ENCODE measurements at regions not wholly inside any gene's neighbourhood (a gene's known extent, or its start where the extent isn't known, plus 50 kb on each side); places are given as distances from the start of the nearest gene placed in this dataset.

DNA sequence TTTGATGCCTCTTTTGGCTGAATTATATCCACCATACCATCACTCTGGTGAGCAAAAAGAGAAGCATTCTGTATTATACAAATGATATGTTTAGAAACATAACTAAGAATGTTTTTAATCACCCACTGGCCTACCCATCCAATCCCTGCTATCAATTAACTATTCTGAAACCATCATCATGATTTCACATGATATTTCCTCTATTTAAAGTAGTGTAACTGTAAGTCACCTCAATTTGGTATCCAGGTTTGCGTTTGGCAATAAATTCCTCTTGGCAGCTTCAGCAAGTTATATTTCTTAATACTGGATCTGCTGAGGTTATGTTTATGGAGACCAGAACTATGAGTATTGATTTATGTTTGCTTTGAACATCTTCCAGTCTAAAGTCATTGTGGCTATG, 332.1 kb downstream of the UTRN start:
- TF ChIP-seq, protein P1, sequence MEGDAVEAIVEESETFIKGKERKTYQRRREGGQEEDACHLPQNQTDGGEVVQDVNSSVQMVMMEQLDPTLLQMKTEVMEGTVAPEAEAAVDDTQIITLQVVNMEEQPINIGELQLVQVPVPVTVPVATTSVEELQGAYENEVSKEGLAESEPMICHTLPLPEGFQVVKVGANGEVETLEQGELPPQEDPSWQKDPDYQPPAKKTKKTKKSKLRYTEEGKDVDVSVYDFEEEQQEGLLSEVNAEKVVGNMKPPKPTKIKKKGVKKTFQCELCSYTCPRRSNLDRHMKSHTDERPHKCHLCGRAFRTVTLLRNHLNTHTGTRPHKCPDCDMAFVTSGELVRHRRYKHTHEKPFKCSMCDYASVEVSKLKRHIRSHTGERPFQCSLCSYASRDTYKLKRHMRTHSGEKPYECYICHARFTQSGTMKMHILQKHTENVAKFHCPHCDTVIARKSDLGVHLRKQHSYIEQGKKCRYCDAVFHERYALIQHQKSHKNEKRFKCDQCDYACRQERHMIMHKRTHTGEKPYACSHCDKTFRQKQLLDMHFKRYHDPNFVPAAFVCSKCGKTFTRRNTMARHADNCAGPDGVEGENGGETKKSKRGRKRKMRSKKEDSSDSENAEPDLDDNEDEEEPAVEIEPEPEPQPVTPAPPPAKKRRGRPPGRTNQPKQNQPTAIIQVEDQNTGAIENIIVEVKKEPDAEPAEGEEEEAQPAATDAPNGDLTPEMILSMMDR (IDR thresholded peaks at IDR 0.05; ENCODE audit: low read depth, low read length, missing input control): no peak
- TF ChIP-seq, protein P2, sequence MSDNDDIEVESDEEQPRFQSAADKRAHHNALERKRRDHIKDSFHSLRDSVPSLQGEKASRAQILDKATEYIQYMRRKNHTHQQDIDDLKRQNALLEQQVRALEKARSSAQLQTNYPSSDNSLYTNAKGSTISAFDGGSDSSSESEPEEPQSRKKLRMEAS (IDR thresholded peaks at IDR 0.05): no peak
- TF ChIP-seq, protein P3, sequence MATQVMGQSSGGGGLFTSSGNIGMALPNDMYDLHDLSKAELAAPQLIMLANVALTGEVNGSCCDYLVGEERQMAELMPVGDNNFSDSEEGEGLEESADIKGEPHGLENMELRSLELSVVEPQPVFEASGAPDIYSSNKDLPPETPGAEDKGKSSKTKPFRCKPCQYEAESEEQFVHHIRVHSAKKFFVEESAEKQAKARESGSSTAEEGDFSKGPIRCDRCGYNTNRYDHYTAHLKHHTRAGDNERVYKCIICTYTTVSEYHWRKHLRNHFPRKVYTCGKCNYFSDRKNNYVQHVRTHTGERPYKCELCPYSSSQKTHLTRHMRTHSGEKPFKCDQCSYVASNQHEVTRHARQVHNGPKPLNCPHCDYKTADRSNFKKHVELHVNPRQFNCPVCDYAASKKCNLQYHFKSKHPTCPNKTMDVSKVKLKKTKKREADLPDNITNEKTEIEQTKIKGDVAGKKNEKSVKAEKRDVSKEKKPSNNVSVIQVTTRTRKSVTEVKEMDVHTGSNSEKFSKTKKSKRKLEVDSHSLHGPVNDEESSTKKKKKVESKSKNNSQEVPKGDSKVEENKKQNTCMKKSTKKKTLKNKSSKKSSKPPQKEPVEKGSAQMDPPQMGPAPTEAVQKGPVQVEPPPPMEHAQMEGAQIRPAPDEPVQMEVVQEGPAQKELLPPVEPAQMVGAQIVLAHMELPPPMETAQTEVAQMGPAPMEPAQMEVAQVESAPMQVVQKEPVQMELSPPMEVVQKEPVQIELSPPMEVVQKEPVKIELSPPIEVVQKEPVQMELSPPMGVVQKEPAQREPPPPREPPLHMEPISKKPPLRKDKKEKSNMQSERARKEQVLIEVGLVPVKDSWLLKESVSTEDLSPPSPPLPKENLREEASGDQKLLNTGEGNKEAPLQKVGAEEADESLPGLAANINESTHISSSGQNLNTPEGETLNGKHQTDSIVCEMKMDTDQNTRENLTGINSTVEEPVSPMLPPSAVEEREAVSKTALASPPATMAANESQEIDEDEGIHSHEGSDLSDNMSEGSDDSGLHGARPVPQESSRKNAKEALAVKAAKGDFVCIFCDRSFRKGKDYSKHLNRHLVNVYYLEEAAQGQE (IDR thresholded peaks at IDR 0.05): no peak
- TF ChIP-seq, protein P4, sequence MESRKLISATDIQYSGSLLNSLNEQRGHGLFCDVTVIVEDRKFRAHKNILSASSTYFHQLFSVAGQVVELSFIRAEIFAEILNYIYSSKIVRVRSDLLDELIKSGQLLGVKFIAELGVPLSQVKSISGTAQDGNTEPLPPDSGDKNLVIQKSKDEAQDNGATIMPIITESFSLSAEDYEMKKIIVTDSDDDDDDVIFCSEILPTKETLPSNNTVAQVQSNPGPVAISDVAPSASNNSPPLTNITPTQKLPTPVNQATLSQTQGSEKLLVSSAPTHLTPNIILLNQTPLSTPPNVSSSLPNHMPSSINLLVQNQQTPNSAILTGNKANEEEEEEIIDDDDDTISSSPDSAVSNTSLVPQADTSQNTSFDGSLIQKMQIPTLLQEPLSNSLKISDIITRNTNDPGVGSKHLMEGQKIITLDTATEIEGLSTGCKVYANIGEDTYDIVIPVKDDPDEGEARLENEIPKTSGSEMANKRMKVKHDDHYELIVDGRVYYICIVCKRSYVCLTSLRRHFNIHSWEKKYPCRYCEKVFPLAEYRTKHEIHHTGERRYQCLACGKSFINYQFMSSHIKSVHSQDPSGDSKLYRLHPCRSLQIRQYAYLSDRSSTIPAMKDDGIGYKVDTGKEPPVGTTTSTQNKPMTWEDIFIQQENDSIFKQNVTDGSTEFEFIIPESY (IDR thresholded peaks at IDR 0.05): no peak
- TF ChIP-seq HNF4A (conservative IDR thresholded peaks at IDR 0.05): no peak
- TF ChIP-seq TAF1 (conservative IDR thresholded peaks at IDR 0.05): no peak
- TF ChIP-seq RXRA (IDR thresholded peaks at IDR 0.05): no peak
- TF ChIP-seq RAD21 (IDR thresholded peaks at IDR 0.05): no peak
- no peak for TF ChIP-seq JUND (IDR thresholded peaks at IDR 0.05)
- no peak for TF ChIP-seq YY1 (IDR thresholded peaks at IDR 0.05)
- TF ChIP-seq EGR1 (IDR thresholded peaks at IDR 0.05; ENCODE audit: low read depth in 2 of 2): no peak

All from liver (tissue), 3 donors.